Neural cell (in vitro differentiated cells): ENCODE measurements at regions not wholly inside any gene's neighbourhood (a gene's known extent, or its start where the extent isn't known, plus 50 kb on each side); places are given as distances from the start of the nearest gene placed in this dataset.

Source experiments
- H2AFZ ChIP-seq: fragments of 200-600, 300-800 bp; sonication (generic), shearing (Covaris generic); 2 replicates; pipeline ENCODE4 v1.6.0; 2014; ENCODE audit warnings: low read depth, mild to moderate bottlenecking, antibody characterized with exemption, low read length, moderate library complexity
- H3F3A ChIP-seq: fragments of 200-600 bp; shearing (Covaris generic); 2 replicates; pipeline ENCODE4 v1.6.1; 2016; ENCODE audit warnings: mild to moderate bottlenecking, moderate library complexity, mixed read lengths, antibody characterized with exemption, low read length; ENCODE audit not compliant: insufficient read depth, poor library complexity, severe bottlenecking
- H3K27ac ChIP-seq: fragments of 200-600, 300-800 bp; sonication (generic), shearing (Covaris generic); 2 replicates; pipeline ENCODE4 v1.5.1; 2014; ENCODE audit warnings: mild to moderate bottlenecking, low read length, moderate library complexity
- H3K27me3 ChIP-seq: fragments of 300-800, 200-600 bp; sonication (generic), shearing (Covaris generic); 2 replicates; pipeline ENCODE4 v1.6.0; 2014; ENCODE audit warnings: mild to moderate bottlenecking, low read depth, low read length, moderate library complexity; ENCODE audit not compliant: insufficient read depth
- H3K36me3 ChIP-seq: fragments of 300-800, 200-600 bp; sonication (generic), shearing (Covaris generic); 2 replicates; pipeline ENCODE4 v1.5.1; 2014; ENCODE audit warnings: mild to moderate bottlenecking, antibody characterized with exemption, low read length, moderate library complexity; ENCODE audit not compliant: insufficient read depth
- H3K4me2 ChIP-seq: fragments of 300-800, 200-600 bp; sonication (generic), shearing (Covaris generic); 2 replicates; pipeline ENCODE4 v1.6.0; 2014; ENCODE audit warnings: mild to moderate bottlenecking, low read length
- H3K4me3 ChIP-seq: fragments of 300-800, 200-600 bp; sonication (generic), shearing (Covaris generic); 2 replicates; pipeline ENCODE4 v1.5.1; 2014; ENCODE audit warnings: mild to moderate bottlenecking, low read length, moderate library complexity
- H3K79me2 ChIP-seq: fragments of 200-600 bp; shearing (Covaris generic); replicated peaks from 2 replicates; pipeline ENCODE4 v1.6.0; 2014; ENCODE audit warnings: mild to moderate bottlenecking, low read length, moderate library complexity; ENCODE audit not compliant: insufficient read depth
- H3K9ac ChIP-seq: fragments of 300-800, 200-600 bp; sonication (generic), shearing (Covaris generic); 2 replicates; pipeline ENCODE4 v1.6.1; 2016; ENCODE audit warnings: mild to moderate bottlenecking, low read length, mixed read lengths
- H3K9me2 ChIP-seq: fragments of 200-600 bp; shearing (Covaris generic); 2 replicates; pipeline ENCODE4 v1.6.1; 2016; ENCODE audit warnings: mild to moderate bottlenecking, low read length, mixed read lengths; ENCODE audit not compliant: insufficient read depth
- H3K9me3 ChIP-seq: fragments of 200-600, 300-800 bp; sonication (generic), shearing (Covaris generic); 2 replicates; pipeline ENCODE4 v1.6.1; 2016; ENCODE audit warnings: mild to moderate bottlenecking, mixed run types, low read length, moderate library complexity, mixed read lengths
- H4K20me1 ChIP-seq: fragments of 200-600 bp; shearing (Covaris generic); 2 replicates; pipeline ENCODE4 v1.6.1; 2016; ENCODE audit warnings: mild to moderate bottlenecking, mixed run types; ENCODE audit not compliant: insufficient read depth
- EP300 ChIP-seq: fragments of 450-650 bp; conservative IDR thresholded peaks from 2 replicates; pipeline ENCODE4 v1.6.1; 2014; ENCODE audit warnings: antibody characterized with exemption, mild to moderate bottlenecking, moderate library complexity; ENCODE audit not compliant: poor library complexity, severe bottlenecking
- EZH2 ChIP-seq: fragments of 200-600, 300-800 bp; shearing (Covaris generic), sonication (generic); IDR thresholded peaks from 2 replicates; pipeline ENCODE4 v1.6.1; 2014; ENCODE audit warnings: antibody characterized with exemption, low read length, borderline replicate concordance, mild to moderate bottlenecking; ENCODE audit not compliant: insufficient read depth, poor library complexity, severe bottlenecking
- MXI1 ChIP-seq: fragments of 450-650 bp; conservative IDR thresholded peaks from 2 replicates; pipeline ENCODE4 v1.6.1; 2014; ENCODE audit warnings: antibody characterized with exemption, mild to moderate bottlenecking; ENCODE audit not compliant: poor library complexity, severe bottlenecking
- POLR2AphosphoS5 ChIP-seq: IDR thresholded peaks from 2 replicates; pipeline ENCODE4 v1.6.1; 2012
- RAD21 ChIP-seq: fragments of 450-650 bp; conservative IDR thresholded peaks from 2 replicates; pipeline ENCODE4 v1.6.1; 2014; ENCODE audit warnings: antibody characterized with exemption, mild to moderate bottlenecking, moderate library complexity
- SMC3 ChIP-seq: fragments of 450-650 bp; conservative IDR thresholded peaks from 2 replicates; pipeline ENCODE4 v1.6.1; 2014; ENCODE audit warnings: antibody characterized with exemption, mild to moderate bottlenecking, moderate library complexity; ENCODE audit not compliant: poor library complexity
- TAF1 ChIP-seq: IDR thresholded peaks from 2 replicates; pipeline ENCODE4 v1.6.1; 2012; ENCODE audit warnings: low read depth
- TF ChIP-seq, protein P1 (sequence below): IDR thresholded peaks from 2 replicates; pipeline ENCODE4 v1.6.1; 2012; ENCODE audit warnings: borderline replicate concordance
- TF ChIP-seq, protein P2 (sequence below): fragments of 450-650 bp; IDR thresholded peaks from 2 replicates; pipeline ENCODE4 v1.5.1; 2014; ENCODE audit warnings: antibody characterized with exemption, mild to moderate bottlenecking, moderate library complexity; ENCODE audit not compliant: poor library complexity, severe bottlenecking

- H3K4me3 ChIP-seq = no peak overlapping the region
- H3K79me2 ChIP-seq = no peaks in the 10 kb centered on the region
- H3K9ac ChIP-seq = no peak overlapping the region
- H3K9me2 ChIP-seq = no peaks in the 10 kb centered on the region
- no peaks in the 10 kb centered on the region for H3K36me3 ChIP-seq
- H3K27me3 ChIP-seq = no peaks in the 10 kb centered on the region
- H4K20me1 ChIP-seq = no peaks in the 10 kb centered on the region
- H3K4me2 ChIP-seq = no peak overlapping the region
- no peaks in the 10 kb centered on the region for H3F3A ChIP-seq
- no peak overlapping the region for H2AFZ ChIP-seq
- H3K27ac ChIP-seq = no peak overlapping the region
- no peaks in the 10 kb centered on the region for H3K9me3 ChIP-seq
- TF ChIP-seq TAF1 (no peak), RAD21 (no peak), SMC3 (no peak), MXI1 (no peak), POLR2AphosphoS5 (peak; percentile 61), EP300 (peak; percentile 79), EZH2 (no peak)
- TF ChIP-seq, protein P1, sequence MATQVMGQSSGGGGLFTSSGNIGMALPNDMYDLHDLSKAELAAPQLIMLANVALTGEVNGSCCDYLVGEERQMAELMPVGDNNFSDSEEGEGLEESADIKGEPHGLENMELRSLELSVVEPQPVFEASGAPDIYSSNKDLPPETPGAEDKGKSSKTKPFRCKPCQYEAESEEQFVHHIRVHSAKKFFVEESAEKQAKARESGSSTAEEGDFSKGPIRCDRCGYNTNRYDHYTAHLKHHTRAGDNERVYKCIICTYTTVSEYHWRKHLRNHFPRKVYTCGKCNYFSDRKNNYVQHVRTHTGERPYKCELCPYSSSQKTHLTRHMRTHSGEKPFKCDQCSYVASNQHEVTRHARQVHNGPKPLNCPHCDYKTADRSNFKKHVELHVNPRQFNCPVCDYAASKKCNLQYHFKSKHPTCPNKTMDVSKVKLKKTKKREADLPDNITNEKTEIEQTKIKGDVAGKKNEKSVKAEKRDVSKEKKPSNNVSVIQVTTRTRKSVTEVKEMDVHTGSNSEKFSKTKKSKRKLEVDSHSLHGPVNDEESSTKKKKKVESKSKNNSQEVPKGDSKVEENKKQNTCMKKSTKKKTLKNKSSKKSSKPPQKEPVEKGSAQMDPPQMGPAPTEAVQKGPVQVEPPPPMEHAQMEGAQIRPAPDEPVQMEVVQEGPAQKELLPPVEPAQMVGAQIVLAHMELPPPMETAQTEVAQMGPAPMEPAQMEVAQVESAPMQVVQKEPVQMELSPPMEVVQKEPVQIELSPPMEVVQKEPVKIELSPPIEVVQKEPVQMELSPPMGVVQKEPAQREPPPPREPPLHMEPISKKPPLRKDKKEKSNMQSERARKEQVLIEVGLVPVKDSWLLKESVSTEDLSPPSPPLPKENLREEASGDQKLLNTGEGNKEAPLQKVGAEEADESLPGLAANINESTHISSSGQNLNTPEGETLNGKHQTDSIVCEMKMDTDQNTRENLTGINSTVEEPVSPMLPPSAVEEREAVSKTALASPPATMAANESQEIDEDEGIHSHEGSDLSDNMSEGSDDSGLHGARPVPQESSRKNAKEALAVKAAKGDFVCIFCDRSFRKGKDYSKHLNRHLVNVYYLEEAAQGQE = no peak
- TF ChIP-seq, protein P2, sequence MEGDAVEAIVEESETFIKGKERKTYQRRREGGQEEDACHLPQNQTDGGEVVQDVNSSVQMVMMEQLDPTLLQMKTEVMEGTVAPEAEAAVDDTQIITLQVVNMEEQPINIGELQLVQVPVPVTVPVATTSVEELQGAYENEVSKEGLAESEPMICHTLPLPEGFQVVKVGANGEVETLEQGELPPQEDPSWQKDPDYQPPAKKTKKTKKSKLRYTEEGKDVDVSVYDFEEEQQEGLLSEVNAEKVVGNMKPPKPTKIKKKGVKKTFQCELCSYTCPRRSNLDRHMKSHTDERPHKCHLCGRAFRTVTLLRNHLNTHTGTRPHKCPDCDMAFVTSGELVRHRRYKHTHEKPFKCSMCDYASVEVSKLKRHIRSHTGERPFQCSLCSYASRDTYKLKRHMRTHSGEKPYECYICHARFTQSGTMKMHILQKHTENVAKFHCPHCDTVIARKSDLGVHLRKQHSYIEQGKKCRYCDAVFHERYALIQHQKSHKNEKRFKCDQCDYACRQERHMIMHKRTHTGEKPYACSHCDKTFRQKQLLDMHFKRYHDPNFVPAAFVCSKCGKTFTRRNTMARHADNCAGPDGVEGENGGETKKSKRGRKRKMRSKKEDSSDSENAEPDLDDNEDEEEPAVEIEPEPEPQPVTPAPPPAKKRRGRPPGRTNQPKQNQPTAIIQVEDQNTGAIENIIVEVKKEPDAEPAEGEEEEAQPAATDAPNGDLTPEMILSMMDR = no peak
These were observed 58.2 kb upstream of the DDIT4L start for GRCh38 chr4:100248476-100248875.

DNA sequence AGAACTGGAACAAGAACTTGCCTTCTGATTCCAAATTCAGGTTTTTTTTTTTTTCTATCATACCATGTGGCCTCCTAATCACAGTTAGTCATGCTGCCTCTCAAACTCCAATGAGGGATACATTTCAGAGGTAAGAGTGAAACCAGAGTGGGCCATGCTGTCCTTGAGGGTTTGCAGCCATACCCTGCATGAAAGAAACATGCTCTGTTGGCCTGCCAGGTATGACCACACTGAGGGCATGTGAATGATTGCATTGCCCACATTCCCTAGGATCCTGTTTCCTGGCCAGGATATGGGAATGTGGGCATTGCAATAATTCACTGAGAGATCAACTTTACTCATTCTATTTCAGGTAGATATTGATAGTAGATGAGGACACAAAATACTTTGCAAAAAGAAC is 56.4 kb upstream of the DDIT4L start:
- Histone ChIP-seq H3K27me3 (no peaks in the 10 kb centered on the region), H3K9me2 (no peaks in the 10 kb centered on the region)
- no peak for TF ChIP-seq TAF1
- no peak for TF ChIP-seq EP300
- no peak for TF ChIP-seq RAD21
- TF ChIP-seq, protein P2 = no peak
- no peak for TF ChIP-seq EZH2
- no peak for TF ChIP-seq MXI1
- TF ChIP-seq, protein P1 = no peak
- no peak for TF ChIP-seq SMC3
- TF ChIP-seq POLR2AphosphoS5 = no peak

More for the DNA sequence above, 56.4 kb upstream of the DDIT4L start:
- Histone ChIP-seq H3K79me2 (no peaks in the 10 kb centered on the region), H3K36me3 (no peaks in the 10 kb centered on the region), H3K4me2 (no peak overlapping the region), H3K9me3 (no peaks in the 10 kb centered on the region), H3K27ac (no peak overlapping the region), H2AFZ (no peak overlapping the region), H3K9ac (no peak overlapping the region), H3F3A (no peaks in the 10 kb centered on the region), H4K20me1 (no peaks in the 10 kb centered on the region), H3K4me3 (no peak overlapping the region)
